ENCODE measurements at regions not wholly inside any gene's neighbourhood (a gene's known extent, or its start where the extent isn't known, plus 50 kb on each side); places are given as distances from the start of the nearest gene placed in this dataset.

- TF ChIP-seq CTCF (IDR thresholded peaks at IDR 0.05; ENCODE audit: low read depth, low read length) (no peak), POLR2A (IDR thresholded peaks at IDR 0.05; ENCODE audit: extremely low read depth, insufficient read length) (no peak), MAX (IDR thresholded peaks at IDR 0.05; ENCODE audit: low read depth, low read length) (no peak)
These were observed 181.6 kb upstream of the SOX14 start for GRCh38 chr3:137582484-137582883.
